Endothelial cell of umbilical vein (primary cell): ENCODE measurements at regions not wholly inside any gene's neighbourhood (a gene's known extent, or its start where the extent isn't known, plus 50 kb on each side); places are given as distances from the start of the nearest gene placed in this dataset.

ENCODE experiments used
- BruUV-seq: library from RNA; stranded (reverse); fragments of 400-500 nt; replicated peaks from 2 replicates; lab custom pipeline; 2021; lab: Mats Ljungman, UMichigan
- CTCF ChIA-PET: fragments of 300-600, 350-600 bp; sonication (Branson Sonifier 250); formaldehyde crosslinking; loops from one replicate; lab custom pipeline; 2021; ENCODE audit warnings: antibody characterized with exemption, inconsistent platforms; lab: Charles Lee
- POLR2A ChIA-PET: fragments of 300-600, 350-600 bp; sonication (Branson Sonifier 250); formaldehyde crosslinking; loops from one replicate; lab custom pipeline; 2021; ENCODE audit warnings: antibody characterized with exemption, inconsistent platforms; lab: Charles Lee
- DNase-seq: peaks from one replicate; pipeline ENCODE4 v3.0.0-alpha.2; 2011; ENCODE audit warnings: low read depth, low spot score
- FAIRE-seq: peaks from 2 replicates; lab custom pipeline; 2011; peaks lifted over from hg19 to GRCh38; lab: Jason Lieb, UNC
- H2AFZ ChIP-seq: 2 replicates; pipeline ENCODE4 v1.6.0; 2012; ENCODE audit warnings: low read depth, low read length, control low read depth, inconsistent platforms
- H3K27ac ChIP-seq: 2 replicates; pipeline ENCODE4 v1.5.1; 2011; ENCODE audit warnings: low read depth, mild to moderate bottlenecking, control low read depth, low read length, moderate library complexity; ENCODE audit not compliant: insufficient read depth
- H3K27me3 ChIP-seq, 2 experiments: 2 replicates each; pipeline versions ENCODE4 v1.6.0 to v1.6.1; 2011; ENCODE audit warnings: low read length in 2 of 2, mixed read lengths in 1 of 2; ENCODE audit not compliant: control insufficient read depth in 2 of 2, insufficient read depth in 2 of 2
- H3K36me3 ChIP-seq, 2 experiments: 2 replicates in 1 of 2; 3 replicates in 1 of 2; pipeline ENCODE4 v1.5.1; 2011; ENCODE audit warnings: low read length in 2 of 2, mild to moderate bottlenecking in 1 of 2, moderate library complexity in 1 of 2; ENCODE audit not compliant: control insufficient read depth in 2 of 2, insufficient read depth in 2 of 2; ENCODE audit errors: extremely low read depth in 1 of 2
- H3K4me1 ChIP-seq: 3 replicates; pipeline ENCODE4 v1.5.1; 2011; ENCODE audit warnings: mild to moderate bottlenecking, low read length; ENCODE audit not compliant: control insufficient read depth, insufficient read depth; ENCODE audit errors: extremely low read depth
- H3K4me2 ChIP-seq: 2 replicates; pipeline ENCODE4 v1.6.1; 2011; ENCODE audit warnings: low read length, control low read depth, mixed read lengths; ENCODE audit not compliant: insufficient read depth
- H3K4me3 ChIP-seq, 3 experiments: fragments of 200-600 bp in 1 of 3; sonication (generic), shearing (Covaris generic) in 1 of 3; replicated peaks in 1 of 3; 2 replicates each; pipeline ENCODE4 v1.5.1; 2011 to 2016; ENCODE audit warnings: control low read depth in 3 of 3, low read length in 3 of 3, mild to moderate bottlenecking in 2 of 3, inconsistent platforms in 1 of 3, low read depth in 1 of 3, moderate library complexity in 1 of 3; ENCODE audit not compliant: insufficient read depth in 1 of 3
- H3K79me2 ChIP-seq: 2 replicates; pipeline ENCODE4 v1.6.0; 2012; ENCODE audit warnings: low read length, inconsistent platforms; ENCODE audit not compliant: control insufficient read depth, insufficient read depth
- H3K9ac ChIP-seq: replicated peaks from 2 replicates; pipeline ENCODE3; 2011; ENCODE audit warnings: low read length, control low read depth; ENCODE audit not compliant: insufficient read depth; ENCODE audit errors: extremely low read depth
- H3K9me1 ChIP-seq: replicated peaks from 3 replicates; pipeline ENCODE4 v1.6.0; 2011; ENCODE audit warnings: mild to moderate bottlenecking, low read length; ENCODE audit not compliant: control insufficient read depth, insufficient read depth; ENCODE audit errors: extremely low read depth
- H3K9me3 ChIP-seq: replicated peaks from 2 replicates; pipeline ENCODE4 v1.5.1; 2012; ENCODE audit warnings: low read length, inconsistent platforms; ENCODE audit not compliant: control insufficient read depth, insufficient read depth
- H4K20me1 ChIP-seq: replicated peaks from 2 replicates; pipeline ENCODE3; 2011; ENCODE audit warnings: mild to moderate bottlenecking, low read length; ENCODE audit not compliant: control insufficient read depth, insufficient read depth; ENCODE audit errors: extremely low read depth
- EZH2 ChIP-seq: IDR thresholded peaks from 2 replicates; pipeline ENCODE4 v1.6.1; 2012; ENCODE audit warnings: borderline replicate concordance, low read depth, mild to moderate bottlenecking, moderate library complexity, low read length, inconsistent platforms; ENCODE audit not compliant: severe bottlenecking
- FOS ChIP-seq: IDR thresholded peaks from 2 replicates; pipeline ENCODE4 v1.6.1; 2011; ENCODE audit warnings: mild to moderate bottlenecking, low read length, moderate library complexity, borderline replicate concordance; ENCODE audit not compliant: insufficient read depth
- GATA2 ChIP-seq: IDR thresholded peaks from 2 replicates; pipeline ENCODE4 v1.7.0; 2011; ENCODE audit warnings: low read depth, mild to moderate bottlenecking, moderate library complexity, mixed read lengths, low read length; ENCODE audit not compliant: insufficient read length, insufficient read depth
- JUN ChIP-seq: IDR thresholded peaks from 2 replicates; pipeline ENCODE4 v1.6.1; 2011; ENCODE audit warnings: borderline replicate concordance, low read depth; ENCODE audit not compliant: insufficient read length, insufficient read depth
- MYC ChIP-seq: IDR thresholded peaks from one replicate; pipeline ENCODE4 v1.6.1; 2011; ENCODE audit warnings: mild to moderate bottlenecking, low read depth, low read length
- POLR2A ChIP-seq: IDR thresholded peaks from 2 replicates; pipeline ENCODE4 v1.6.1; 2012; ENCODE audit warnings: low read depth, mild to moderate bottlenecking, control low read depth, low read length
- POLR2AphosphoS5 ChIP-seq: IDR thresholded peaks from 2 replicates; pipeline ENCODE4 v1.6.1; 2012; ENCODE audit warnings: low read depth, mild to moderate bottlenecking, control low read depth, low read length, moderate library complexity; ENCODE audit not compliant: insufficient read depth
- dilution Hi-C: fragments of 300-500 bp; cut with MboI; formaldehyde crosslinking; loops from one replicate; pipeline ENCODE4 v1.15.0; 2019; ENCODE audit warnings: low sequenced_read_pairs; ENCODE audit not compliant: extremely low pct_ligation_motif_present
- intact Hi-C: fragments of 100-400 bp; cut with micrococcal nuclease; formaldehyde crosslinking; loops from one replicate; pipeline ENCODE4 v1.10.0; 2022
- TF ChIP-seq, protein P1 (sequence below), 2 donors: IDR thresholded peaks; 1 replicate in 1 of 2; 2 replicates in 1 of 2; pipeline ENCODE4 v1.5.1; 2011; ENCODE audit warnings: low read length in 2 of 2, mild to moderate bottlenecking in 2 of 2, moderate library complexity in 2 of 2, control low read depth in 1 of 2, inconsistent platforms in 1 of 2, low read depth in 1 of 2; ENCODE audit not compliant: insufficient read depth in 1 of 2; ENCODE audit errors: extremely low read depth in 1 of 2
- TF ChIP-seq, protein P2 (sequence below): IDR thresholded peaks from 2 replicates; pipeline ENCODE4 v1.6.1; 2011; ENCODE audit not compliant: insufficient read depth, insufficient read length

DNA sequence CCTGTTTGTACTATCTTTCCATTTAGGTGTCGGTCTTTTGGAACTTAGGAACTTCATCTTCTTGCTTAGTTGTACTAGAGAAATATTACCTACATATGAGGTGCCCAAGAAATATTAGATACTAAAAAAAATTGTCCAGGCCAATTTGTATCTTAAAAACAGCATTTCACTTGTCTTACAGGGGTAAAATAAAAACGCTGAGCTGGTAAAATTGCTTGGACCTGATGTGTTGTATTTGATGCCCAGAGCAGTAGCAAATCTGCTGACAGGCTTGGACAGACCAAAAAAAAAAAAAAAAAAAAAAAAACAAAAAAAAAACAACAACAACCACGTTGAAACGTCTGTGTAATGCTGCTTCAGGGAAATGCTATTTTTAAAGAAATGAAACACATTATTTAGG is 150.4 kb upstream of the ARX start:
- Histone ChIP-seq H3K4me1 (peaks cover 3% of the 10 kb centered on the region), H3K9me3 (no peaks in the 10 kb centered on the region), H2AFZ (no peak overlapping the region), H3K4me3 (no peak overlapping the region), H3K4me2 (no peak overlapping the region), H3K79me2 (no peaks in the 10 kb centered on the region), H3K27ac (no peak overlapping the region), H4K20me1 (no peaks in the 10 kb centered on the region), H3K27me3 (no peaks in the 10 kb centered on the region), H3K36me3 (no peaks in the 10 kb centered on the region), H3K9me1 (no peaks in the 10 kb centered on the region), H3K9ac (no peak overlapping the region)
- ChIA-PET POLR2A (no interaction called here), CTCF (no interaction called here)
- intact Hi-C loops (no loop called here), dilution Hi-C loops (no loop called here)
- no peak for TF ChIP-seq MYC
- TF ChIP-seq FOS, result no peak
- TF ChIP-seq, protein P1, sequence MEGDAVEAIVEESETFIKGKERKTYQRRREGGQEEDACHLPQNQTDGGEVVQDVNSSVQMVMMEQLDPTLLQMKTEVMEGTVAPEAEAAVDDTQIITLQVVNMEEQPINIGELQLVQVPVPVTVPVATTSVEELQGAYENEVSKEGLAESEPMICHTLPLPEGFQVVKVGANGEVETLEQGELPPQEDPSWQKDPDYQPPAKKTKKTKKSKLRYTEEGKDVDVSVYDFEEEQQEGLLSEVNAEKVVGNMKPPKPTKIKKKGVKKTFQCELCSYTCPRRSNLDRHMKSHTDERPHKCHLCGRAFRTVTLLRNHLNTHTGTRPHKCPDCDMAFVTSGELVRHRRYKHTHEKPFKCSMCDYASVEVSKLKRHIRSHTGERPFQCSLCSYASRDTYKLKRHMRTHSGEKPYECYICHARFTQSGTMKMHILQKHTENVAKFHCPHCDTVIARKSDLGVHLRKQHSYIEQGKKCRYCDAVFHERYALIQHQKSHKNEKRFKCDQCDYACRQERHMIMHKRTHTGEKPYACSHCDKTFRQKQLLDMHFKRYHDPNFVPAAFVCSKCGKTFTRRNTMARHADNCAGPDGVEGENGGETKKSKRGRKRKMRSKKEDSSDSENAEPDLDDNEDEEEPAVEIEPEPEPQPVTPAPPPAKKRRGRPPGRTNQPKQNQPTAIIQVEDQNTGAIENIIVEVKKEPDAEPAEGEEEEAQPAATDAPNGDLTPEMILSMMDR (IDR thresholded peaks at IDR 0.05; ENCODE audit: extremely low read depth in 1 of 2, insufficient read depth in 1 of 2, low read depth in 1 of 2, low read length in 2 of 2), result no peak
- TF ChIP-seq EZH2, result no peak
- TF ChIP-seq GATA2, result no peak
- TF ChIP-seq POLR2A, result no peak
- TF ChIP-seq JUN, result no peak
- TF ChIP-seq POLR2AphosphoS5, result no peak
- TF ChIP-seq, protein P2, sequence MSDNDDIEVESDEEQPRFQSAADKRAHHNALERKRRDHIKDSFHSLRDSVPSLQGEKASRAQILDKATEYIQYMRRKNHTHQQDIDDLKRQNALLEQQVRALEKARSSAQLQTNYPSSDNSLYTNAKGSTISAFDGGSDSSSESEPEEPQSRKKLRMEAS, result no peak
- DNase-seq (no peak), FAIRE-seq (no peak)
- BruUV-seq, result no TSS peak
